BJ (cell line): ENCODE measurements at regions not wholly inside any gene's neighbourhood (a gene's known extent, or its start where the extent isn't known, plus 50 kb on each side); places are given as distances from the start of the nearest gene placed in this dataset.

Experiments used
- CTCF ChIA-PET: fragments of 350-600 bp; formaldehyde crosslinking; extraction: SDS; loops from one replicate; lab custom pipeline; 2021; ENCODE audit warnings: antibody characterized with exemption, inconsistent platforms; lab: Yijun Ruan, JAX
- POLR2A ChIA-PET: fragments of 300-600 bp; sonication (Branson Sonifier 250); formaldehyde crosslinking; extraction: SDS; loops from one replicate; lab custom pipeline; 2021; ENCODE audit warnings: antibody characterized with exemption; lab: Charles Lee
- DNase-seq: peaks from one replicate; pipeline ENCODE4 v3.0.0-alpha.2; 2011; ENCODE audit warnings: low read depth
- H3K27me3 ChIP-seq: 2 replicates; pipeline ENCODE4 v1.6.0; 2011; ENCODE audit warnings: low read length; ENCODE audit not compliant: control insufficient read depth, insufficient read depth
- H3K36me3 ChIP-seq: 2 replicates; pipeline ENCODE4 v1.5.1; 2011; ENCODE audit warnings: low read length; ENCODE audit not compliant: control insufficient read depth, insufficient read depth
- H3K4me3 ChIP-seq: 2 replicates; pipeline ENCODE4 v1.5.1; 2011; ENCODE audit warnings: low read depth, mild to moderate bottlenecking, control low read depth, low read length
- TF ChIP-seq, protein P1 (sequence below): IDR thresholded peaks from 2 replicates; pipeline ENCODE4 v1.5.1; 2011; ENCODE audit warnings: low read depth, mild to moderate bottlenecking, control low read depth, inconsistent platforms, low read length, moderate library complexity; ENCODE audit not compliant: insufficient read depth

- POLR2A ChIA-PET: interaction anchor here (1.2 kb wide), 1 partner anchor 10 kb away, joined by 3 read pairs; no protein-coding TSS in a partner anchor
- Histone ChIP-seq H3K4me3 (no peak overlapping the region), H3K27me3 (no peaks in the 10 kb centered on the region), H3K36me3 (no peaks in the 10 kb centered on the region)
- CTCF ChIA-PET: interaction anchor here (0.9 to 4.2 kb wide), 5 partner anchors 11 to 241 kb away, joined by 3 to 15 read pairs (median 3); no protein-coding TSS in a partner anchor
- TF ChIP-seq, protein P1, sequence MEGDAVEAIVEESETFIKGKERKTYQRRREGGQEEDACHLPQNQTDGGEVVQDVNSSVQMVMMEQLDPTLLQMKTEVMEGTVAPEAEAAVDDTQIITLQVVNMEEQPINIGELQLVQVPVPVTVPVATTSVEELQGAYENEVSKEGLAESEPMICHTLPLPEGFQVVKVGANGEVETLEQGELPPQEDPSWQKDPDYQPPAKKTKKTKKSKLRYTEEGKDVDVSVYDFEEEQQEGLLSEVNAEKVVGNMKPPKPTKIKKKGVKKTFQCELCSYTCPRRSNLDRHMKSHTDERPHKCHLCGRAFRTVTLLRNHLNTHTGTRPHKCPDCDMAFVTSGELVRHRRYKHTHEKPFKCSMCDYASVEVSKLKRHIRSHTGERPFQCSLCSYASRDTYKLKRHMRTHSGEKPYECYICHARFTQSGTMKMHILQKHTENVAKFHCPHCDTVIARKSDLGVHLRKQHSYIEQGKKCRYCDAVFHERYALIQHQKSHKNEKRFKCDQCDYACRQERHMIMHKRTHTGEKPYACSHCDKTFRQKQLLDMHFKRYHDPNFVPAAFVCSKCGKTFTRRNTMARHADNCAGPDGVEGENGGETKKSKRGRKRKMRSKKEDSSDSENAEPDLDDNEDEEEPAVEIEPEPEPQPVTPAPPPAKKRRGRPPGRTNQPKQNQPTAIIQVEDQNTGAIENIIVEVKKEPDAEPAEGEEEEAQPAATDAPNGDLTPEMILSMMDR: no peak
- DNase-seq: no peak
Observed at GRCh38 chr5:126358525-126358924, 64.7 kb upstream of the GRAMD2B start.

DNA sequence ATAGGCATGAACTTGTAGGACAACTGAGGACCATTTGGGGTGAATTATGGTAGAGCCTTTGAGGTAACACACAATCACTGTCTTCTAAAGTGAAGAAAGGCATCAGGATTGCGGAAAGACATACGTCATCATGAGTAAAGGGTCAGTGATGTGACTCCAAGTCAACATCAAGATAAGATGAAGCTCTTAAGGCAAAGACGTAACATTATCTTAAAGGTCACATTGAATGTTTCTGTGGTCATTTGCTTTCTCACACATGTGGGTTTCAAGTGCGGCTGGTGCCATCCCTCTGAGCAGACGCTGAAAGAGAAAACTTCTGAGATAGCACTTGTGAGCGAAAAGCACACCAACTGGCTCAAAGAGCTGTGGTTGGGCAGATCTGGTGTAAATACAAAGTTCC lies 63.3 kb upstream of the GRAMD2B start:
- no peaks in the 10 kb centered on the region for H3K27me3 ChIP-seq
- CTCF ChIA-PET: interaction anchor here (4.2 kb wide), 1 partner anchor 178 kb away, joined by 15 read pairs; no protein-coding TSS in a partner anchor
- POLR2A ChIA-PET: no interaction called here
- H3K4me3 ChIP-seq: no peak overlapping the region
- DNase-seq: no peak
- no peaks in the 10 kb centered on the region for H3K36me3 ChIP-seq
- TF ChIP-seq, protein P1: no peak

DNA sequence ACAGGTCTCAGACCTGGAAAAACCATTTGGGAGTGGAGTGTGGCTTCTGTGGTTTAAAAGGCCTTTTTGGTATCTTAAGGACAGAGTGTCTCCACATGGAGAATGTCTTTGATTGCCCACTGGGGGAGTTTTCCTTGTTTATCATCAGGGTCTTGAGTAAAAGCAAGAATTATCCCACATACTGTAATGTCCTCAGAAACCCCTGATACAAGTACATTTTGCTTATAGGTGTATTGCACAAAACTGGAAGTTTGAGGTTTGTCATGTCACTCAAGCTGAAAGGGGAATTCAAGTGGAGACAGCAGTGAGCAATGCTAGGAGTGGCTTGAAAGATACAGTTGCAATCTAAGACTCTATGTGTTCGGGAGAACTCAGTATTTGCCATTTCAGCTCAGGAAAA lies 62.7 kb upstream of the GRAMD2B start:
- Histone ChIP-seq H3K36me3 (no peaks in the 10 kb centered on the region), H3K4me3 (no peak overlapping the region), H3K27me3 (no peaks in the 10 kb centered on the region)
- CTCF ChIA-PET: interaction anchor here (0.6 to 4.2 kb wide), 2 partner anchors 178 to 1756 kb away, joined by 3 to 15 read pairs; no protein-coding TSS in a partner anchor
- TF ChIP-seq, protein P1: no peak
- DNase-seq: no peak
- POLR2A ChIA-PET: interaction anchor here (0.5 kb wide), 1 partner anchor 79 kb away, joined by 14 read pairs; no protein-coding TSS in a partner anchor

- H3K27me3 ChIP-seq: no peaks in the 10 kb centered on the region
- CTCF ChIA-PET: interaction anchor here (1.2 kb wide), 1 partner anchor 17 kb away, joined by 3 read pairs; no protein-coding TSS in a partner anchor
- H3K4me3 ChIP-seq: no peak overlapping the region
- TF ChIP-seq, protein P1: no peak
- no peaks in the 10 kb centered on the region for H3K36me3 ChIP-seq
- POLR2A ChIA-PET: interaction anchor here (0.6 kb wide), 1 partner anchor 9 kb away, joined by 3 read pairs; no protein-coding TSS in a partner anchor
- DNase-seq: no peak
Observed at GRCh38 chr5:126363658-126364057, 59.6 kb upstream of the GRAMD2B start.

- Histone ChIP-seq H3K27me3 (no peaks in the 10 kb centered on the region), H3K36me3 (no peaks in the 10 kb centered on the region), H3K4me3 (no peak overlapping the region)
- TF ChIP-seq, protein P1: no peak
- DNase-seq: no peak
- POLR2A ChIA-PET: interaction anchor here (0.6 kb wide), 1 partner anchor 10 kb away, joined by 3 read pairs; no protein-coding TSS in a partner anchor
- CTCF ChIA-PET: interaction anchor here (1.2 kb wide), 1 partner anchor 17 kb away, joined by 3 read pairs; no protein-coding TSS in a partner anchor
Observed at GRCh38 chr5:126364206-126364902, 58.9 kb upstream of the GRAMD2B start.
